DND-41 (cell line): ENCODE measurements at regions not wholly inside any gene's neighbourhood (a gene's known extent, or its start where the extent isn't known, plus 50 kb on each side); places are given as distances from the start of the nearest gene placed in this dataset.
"Not testable (repeated sequence)": the region's sequence is repeated elsewhere in the genome, so short reads cannot be mapped to it uniquely, and the experiment has no call there.

ENCODE experiments used
- ATAC-seq: fragments of 200-7000 bp; cut with Tn5 transposase; 3 replicates; pipeline ENCODE4 v1.9.1; 2021; ENCODE audit warnings: low read depth; ENCODE audit not compliant: insufficient read depth
- DNase-seq: peaks from one replicate; pipeline ENCODE4 v3.0.0-alpha.2; 2020
- H2AFZ ChIP-seq: 2 replicates; pipeline ENCODE4 v1.6.0; 2012; ENCODE audit warnings: low read depth, low read length
- H3K27ac ChIP-seq: 2 replicates; pipeline ENCODE4 v1.5.1; 2012; ENCODE audit warnings: low read length, inconsistent platforms
- H3K27me3 ChIP-seq: fragments of 200-600 bp; sonication (generic); 2 replicates; pipeline ENCODE4 v1.6.0; 2012; ENCODE audit warnings: low read length, mild to moderate bottlenecking, inconsistent platforms; ENCODE audit not compliant: insufficient read depth, poor library complexity
- H3K36me3 ChIP-seq: 2 replicates; pipeline ENCODE4 v1.5.1; 2012; ENCODE audit warnings: low read length, inconsistent platforms; ENCODE audit not compliant: insufficient read depth
- H3K4me1 ChIP-seq: 2 replicates; pipeline ENCODE4 v1.5.1; 2012; ENCODE audit warnings: mild to moderate bottlenecking, low read length; ENCODE audit not compliant: insufficient read depth
- H3K4me2 ChIP-seq: 2 replicates; pipeline ENCODE4 v1.6.0; 2012; ENCODE audit warnings: mild to moderate bottlenecking, moderate library complexity, low read length, inconsistent platforms; ENCODE audit not compliant: insufficient read depth
- H3K4me3 ChIP-seq, 2 experiments: fragments of 200-600 bp in 1 of 2; shearing (Covaris generic) in 1 of 2; 2 replicates each; pipeline ENCODE4 v1.5.1; 2012 to 2016; ENCODE audit warnings: inconsistent platforms in 2 of 2, low read length in 2 of 2, mild to moderate bottlenecking in 2 of 2, low read depth in 1 of 2, moderate library complexity in 1 of 2
- H3K79me2 ChIP-seq: 2 replicates; pipeline ENCODE4 v1.6.0; 2012; ENCODE audit warnings: low read length, inconsistent platforms; ENCODE audit not compliant: insufficient read depth
- H3K9ac ChIP-seq: 2 replicates; pipeline ENCODE4 v1.6.0; 2012; ENCODE audit warnings: low read depth, mild to moderate bottlenecking, inconsistent platforms, low read length, moderate library complexity
- H3K9me3 ChIP-seq: 2 replicates; pipeline ENCODE4 v1.5.1; 2012; ENCODE audit warnings: low read length, moderate library complexity, mild to moderate bottlenecking, inconsistent platforms; ENCODE audit not compliant: insufficient read depth, severe bottlenecking
- H4K20me1 ChIP-seq: 2 replicates; pipeline ENCODE4 v1.6.0; 2012; ENCODE audit warnings: low read length; ENCODE audit not compliant: insufficient read depth
- EZH2 ChIP-seq: IDR thresholded peaks from 3 replicates; pipeline ENCODE4 v1.6.1; 2012; ENCODE audit warnings: borderline replicate concordance, low read depth, mild to moderate bottlenecking, moderate library complexity, low read length, inconsistent platforms; ENCODE audit not compliant: severe bottlenecking
- TF ChIP-seq, protein P1 (sequence below): IDR thresholded peaks from 2 replicates; pipeline ENCODE4 v1.5.1; 2012; ENCODE audit warnings: borderline replicate concordance, low read length, moderate library complexity, mild to moderate bottlenecking; ENCODE audit not compliant: poor library complexity, severe bottlenecking; ENCODE audit errors: extremely low read depth

DNA sequence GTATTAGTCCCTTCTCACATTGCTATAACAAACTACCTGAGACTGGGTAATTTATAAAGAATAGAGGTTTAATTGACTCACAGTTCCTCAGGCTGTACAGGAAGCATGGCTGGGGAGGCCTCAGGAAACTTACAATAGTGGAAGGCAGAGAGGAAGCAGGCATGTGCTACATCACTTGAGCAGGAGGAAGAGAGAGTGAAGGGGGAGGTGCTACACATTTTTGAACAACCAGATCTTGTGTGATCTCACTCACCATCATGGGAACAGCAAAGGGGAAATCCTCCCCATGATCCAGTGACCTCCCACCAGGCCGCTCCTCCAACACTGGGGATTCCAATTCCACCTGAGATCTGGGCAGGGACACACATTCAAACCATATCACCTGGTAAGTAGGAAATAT lies 630.6 kb downstream of the QKI start:
- Histone ChIP-seq H3K9ac (no peak overlapping the region), H3K9me3 (no peaks in the 10 kb centered on the region), H3K79me2 (no peaks in the 10 kb centered on the region), H3K27me3 (no peaks in the 10 kb centered on the region), H3K4me2 (no peak overlapping the region), H3K4me3 (no peak overlapping the region), H2AFZ (no peak overlapping the region), H3K4me1 (no peaks in the 10 kb centered on the region), H4K20me1 (no peaks in the 10 kb centered on the region), H3K27ac (no peak overlapping the region), H3K36me3 (no peaks in the 10 kb centered on the region)
- no peak for TF ChIP-seq EZH2
- TF ChIP-seq, protein P1, sequence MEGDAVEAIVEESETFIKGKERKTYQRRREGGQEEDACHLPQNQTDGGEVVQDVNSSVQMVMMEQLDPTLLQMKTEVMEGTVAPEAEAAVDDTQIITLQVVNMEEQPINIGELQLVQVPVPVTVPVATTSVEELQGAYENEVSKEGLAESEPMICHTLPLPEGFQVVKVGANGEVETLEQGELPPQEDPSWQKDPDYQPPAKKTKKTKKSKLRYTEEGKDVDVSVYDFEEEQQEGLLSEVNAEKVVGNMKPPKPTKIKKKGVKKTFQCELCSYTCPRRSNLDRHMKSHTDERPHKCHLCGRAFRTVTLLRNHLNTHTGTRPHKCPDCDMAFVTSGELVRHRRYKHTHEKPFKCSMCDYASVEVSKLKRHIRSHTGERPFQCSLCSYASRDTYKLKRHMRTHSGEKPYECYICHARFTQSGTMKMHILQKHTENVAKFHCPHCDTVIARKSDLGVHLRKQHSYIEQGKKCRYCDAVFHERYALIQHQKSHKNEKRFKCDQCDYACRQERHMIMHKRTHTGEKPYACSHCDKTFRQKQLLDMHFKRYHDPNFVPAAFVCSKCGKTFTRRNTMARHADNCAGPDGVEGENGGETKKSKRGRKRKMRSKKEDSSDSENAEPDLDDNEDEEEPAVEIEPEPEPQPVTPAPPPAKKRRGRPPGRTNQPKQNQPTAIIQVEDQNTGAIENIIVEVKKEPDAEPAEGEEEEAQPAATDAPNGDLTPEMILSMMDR, result no peak
- DNase-seq, result no peak
- ATAC-seq, result no peak

DNA sequence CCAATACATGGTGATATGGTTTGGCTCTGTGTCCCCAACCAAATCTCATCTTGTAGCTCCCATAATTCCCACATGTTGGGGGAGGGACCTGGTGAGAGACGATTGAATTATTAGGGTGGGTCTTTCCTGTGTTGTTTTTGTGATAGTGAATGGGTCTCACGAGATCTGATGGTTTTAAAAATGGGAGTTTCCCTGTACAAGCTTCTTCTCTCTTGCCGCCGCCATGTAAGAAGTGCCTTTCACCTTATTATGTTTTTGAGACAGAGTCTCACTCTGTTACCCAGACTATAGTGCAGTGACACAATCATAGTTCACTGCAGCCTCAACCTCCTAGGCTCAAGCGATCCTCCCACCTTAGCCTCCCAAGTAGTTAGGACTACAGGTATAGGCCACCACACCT lies 629.1 kb downstream of the QKI start:
- not testable (repeated sequence) for H3K27me3 ChIP-seq, H3K27ac ChIP-seq, H3K9ac ChIP-seq, H4K20me1 ChIP-seq, H3K79me2 ChIP-seq, DNase-seq, H2AFZ ChIP-seq, H3K4me2 ChIP-seq, H3K9me3 ChIP-seq, H3K36me3 ChIP-seq, H3K4me3 ChIP-seq, H3K4me1 ChIP-seq, ATAC-seq

- Histone ChIP-seq H2AFZ (no peak overlapping the region), H3K4me2 (no peak overlapping the region), H3K79me2 (no peaks in the 10 kb centered on the region), H3K4me3 (no peak overlapping the region), H3K9me3 (no peaks in the 10 kb centered on the region), H4K20me1 (no peaks in the 10 kb centered on the region), H3K9ac (no peak overlapping the region), H3K27me3 (no peaks in the 10 kb centered on the region), H3K4me1 (no peaks in the 10 kb centered on the region), H3K36me3 (no peaks in the 10 kb centered on the region), H3K27ac (no peak overlapping the region)
- TF ChIP-seq EZH2, result no peak
- TF ChIP-seq, protein P1, result no peak
- ATAC-seq (no peak), DNase-seq (no peak)
Observed at GRCh38 chr6:164042212-164042611, 627.7 kb downstream of the QKI start.

GRCh38 chr6:164040994-164041393 lies 626.5 kb downstream of the QKI start:
- Histone ChIP-seq H3K79me2 (no peaks in the 10 kb centered on the region), H3K9ac (no peak overlapping the region), H2AFZ (no peak overlapping the region), H4K20me1 (no peaks in the 10 kb centered on the region), H3K4me1 (no peaks in the 10 kb centered on the region), H3K9me3 (no peaks in the 10 kb centered on the region), H3K4me3 (no peak overlapping the region), H3K27ac (no peak overlapping the region), H3K4me2 (no peak overlapping the region), H3K27me3 (no peaks in the 10 kb centered on the region), H3K36me3 (no peaks in the 10 kb centered on the region)
- TF ChIP-seq, protein P1, result no peak
- no peak for TF ChIP-seq EZH2
- ATAC-seq (no peak), DNase-seq (no peak)
